ENCODE measurements at regions not wholly inside any gene's neighbourhood (a gene's known extent, or its start where the extent isn't known, plus 50 kb on each side); places are given as distances from the start of the nearest gene placed in this dataset.

DNA sequence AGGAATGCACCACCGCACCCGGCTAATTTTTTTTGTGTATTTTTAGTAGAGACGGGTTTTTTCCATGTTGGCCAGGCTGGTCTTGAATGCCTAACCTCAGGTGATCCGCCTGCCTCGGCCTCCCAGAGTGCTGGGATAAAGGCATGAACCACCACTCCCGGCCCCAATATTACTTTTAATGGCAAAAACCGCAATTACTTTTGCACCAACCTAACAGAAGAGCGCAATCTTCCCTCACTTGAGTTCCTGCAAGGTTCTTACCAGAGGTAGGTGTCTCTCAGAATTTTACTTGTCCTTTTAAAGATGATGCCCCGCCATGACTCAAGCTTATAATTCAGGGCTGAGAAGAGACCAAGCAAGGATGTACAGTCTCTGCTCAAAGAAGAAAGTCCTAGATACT, 1774.1 kb upstream of the PCDH20 start:
- TF ChIP-seq, protein P1, sequence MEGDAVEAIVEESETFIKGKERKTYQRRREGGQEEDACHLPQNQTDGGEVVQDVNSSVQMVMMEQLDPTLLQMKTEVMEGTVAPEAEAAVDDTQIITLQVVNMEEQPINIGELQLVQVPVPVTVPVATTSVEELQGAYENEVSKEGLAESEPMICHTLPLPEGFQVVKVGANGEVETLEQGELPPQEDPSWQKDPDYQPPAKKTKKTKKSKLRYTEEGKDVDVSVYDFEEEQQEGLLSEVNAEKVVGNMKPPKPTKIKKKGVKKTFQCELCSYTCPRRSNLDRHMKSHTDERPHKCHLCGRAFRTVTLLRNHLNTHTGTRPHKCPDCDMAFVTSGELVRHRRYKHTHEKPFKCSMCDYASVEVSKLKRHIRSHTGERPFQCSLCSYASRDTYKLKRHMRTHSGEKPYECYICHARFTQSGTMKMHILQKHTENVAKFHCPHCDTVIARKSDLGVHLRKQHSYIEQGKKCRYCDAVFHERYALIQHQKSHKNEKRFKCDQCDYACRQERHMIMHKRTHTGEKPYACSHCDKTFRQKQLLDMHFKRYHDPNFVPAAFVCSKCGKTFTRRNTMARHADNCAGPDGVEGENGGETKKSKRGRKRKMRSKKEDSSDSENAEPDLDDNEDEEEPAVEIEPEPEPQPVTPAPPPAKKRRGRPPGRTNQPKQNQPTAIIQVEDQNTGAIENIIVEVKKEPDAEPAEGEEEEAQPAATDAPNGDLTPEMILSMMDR (IDR thresholded peaks at IDR 0.05; ENCODE audit: insufficient read depth, missing control alignments) = no peak
- no peak for DNase-seq (ENCODE audit: insufficient read length, low spot score)
- no peak for FAIRE-seq

DNA sequence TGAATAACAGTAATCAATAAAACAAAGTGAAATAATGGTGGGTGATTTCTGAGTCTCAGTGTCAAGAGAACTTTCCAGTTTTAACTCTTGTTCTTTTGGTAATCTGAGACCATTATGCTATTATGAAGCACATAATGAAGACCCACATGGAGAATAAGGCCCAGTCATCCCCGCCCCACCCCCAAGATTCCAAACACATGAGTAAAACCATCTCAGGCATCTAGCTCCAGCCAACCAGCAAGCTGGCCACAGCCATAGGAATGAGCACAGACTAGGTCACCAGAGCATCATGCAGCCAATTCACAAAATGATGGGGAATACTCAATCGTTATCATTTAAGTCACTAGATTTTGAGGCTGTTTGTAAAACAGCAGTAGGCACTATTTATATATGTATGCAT, 1769.0 kb upstream of the PCDH20 start:
- DNase-seq (ENCODE audit: insufficient read length, low spot score) (no peak), FAIRE-seq (no peak)
- TF ChIP-seq, protein P1 (IDR thresholded peaks at IDR 0.05; ENCODE audit: insufficient read depth, missing control alignments) = no peak

DNA sequence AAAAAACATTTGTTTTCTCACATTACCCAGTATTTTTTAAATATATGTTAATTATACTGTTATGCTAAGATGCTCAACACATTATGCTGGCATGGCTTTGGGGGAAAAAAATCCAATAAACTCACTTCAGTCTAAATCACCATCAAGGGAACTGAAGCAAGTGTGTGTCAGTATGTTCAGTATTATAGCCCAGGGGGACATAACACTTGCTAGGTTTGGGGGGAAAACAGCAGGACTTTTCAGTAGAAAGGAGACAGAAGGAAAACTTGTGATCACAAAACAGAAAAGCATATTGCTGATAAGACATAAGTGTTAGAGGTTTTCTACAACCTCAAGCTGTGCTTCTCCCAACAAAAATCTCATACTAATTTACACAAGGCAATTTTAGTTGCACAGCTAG, 1759.9 kb upstream of the PCDH20 start:
- DNase-seq (ENCODE audit: insufficient read length, low spot score) (no peak), FAIRE-seq (no peak)
- TF ChIP-seq, protein P1 (IDR thresholded peaks at IDR 0.05; ENCODE audit: insufficient read depth, missing control alignments) = no peak

DNA sequence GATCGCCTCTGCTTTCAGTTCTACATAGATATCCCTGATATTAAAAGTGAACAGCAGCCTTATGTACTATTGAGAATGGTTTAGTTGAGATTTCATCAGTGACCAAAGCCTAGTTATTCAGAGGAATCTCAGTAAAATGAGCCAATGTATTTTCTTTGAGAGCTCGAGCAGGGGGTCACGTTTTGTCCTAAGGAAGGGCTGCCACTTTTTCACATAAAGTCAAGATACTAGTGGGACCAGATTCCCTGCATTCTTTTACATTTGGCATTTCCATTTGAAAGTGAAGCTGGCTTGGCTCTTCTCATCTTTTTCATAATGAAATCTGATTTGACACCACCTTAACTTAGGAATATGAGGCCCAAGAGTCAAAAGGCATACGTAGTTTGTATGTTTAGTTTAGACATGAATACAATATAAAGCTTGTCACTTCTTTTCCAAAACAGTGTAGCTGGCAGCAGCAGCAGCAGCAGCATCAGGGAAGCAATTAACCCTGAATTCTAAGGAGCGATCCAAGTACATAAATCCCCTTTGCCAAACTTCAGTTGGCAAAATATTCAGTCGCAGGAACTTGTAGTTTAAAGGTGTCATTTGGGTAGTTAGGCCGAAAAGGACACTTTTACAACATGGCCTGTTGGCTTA, 1752.2 kb upstream of the PCDH20 start:
- FAIRE-seq = no peak
- TF ChIP-seq, protein P1 (IDR thresholded peaks at IDR 0.05; ENCODE audit: insufficient read depth, missing control alignments) = no peak
- DNase-seq (ENCODE audit: insufficient read length, low spot score) = no peak

DNA sequence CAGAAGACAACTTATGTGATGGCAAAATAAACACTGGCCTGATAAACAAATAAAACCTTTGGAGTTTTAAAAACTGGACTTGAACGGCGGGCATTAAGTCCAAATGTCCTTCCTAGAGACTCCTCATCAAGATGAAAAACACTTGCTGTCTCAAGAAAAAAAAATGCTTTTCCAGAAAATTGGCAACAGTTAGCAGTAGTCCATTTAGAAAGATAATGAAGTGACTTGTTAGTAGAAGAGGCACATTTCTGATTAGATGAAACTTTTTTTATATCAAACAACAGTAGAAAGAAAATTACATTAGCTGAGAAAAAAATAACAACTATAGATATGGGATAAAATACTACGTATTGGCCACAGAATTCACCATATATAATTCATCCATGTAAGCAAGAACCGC, 1750.7 kb upstream of the PCDH20 start:
- TF ChIP-seq, protein P1 (IDR thresholded peaks at IDR 0.05; ENCODE audit: insufficient read depth, missing control alignments) = no peak
- FAIRE-seq = no peak
- no peak for DNase-seq (ENCODE audit: insufficient read length, low spot score)

DNA sequence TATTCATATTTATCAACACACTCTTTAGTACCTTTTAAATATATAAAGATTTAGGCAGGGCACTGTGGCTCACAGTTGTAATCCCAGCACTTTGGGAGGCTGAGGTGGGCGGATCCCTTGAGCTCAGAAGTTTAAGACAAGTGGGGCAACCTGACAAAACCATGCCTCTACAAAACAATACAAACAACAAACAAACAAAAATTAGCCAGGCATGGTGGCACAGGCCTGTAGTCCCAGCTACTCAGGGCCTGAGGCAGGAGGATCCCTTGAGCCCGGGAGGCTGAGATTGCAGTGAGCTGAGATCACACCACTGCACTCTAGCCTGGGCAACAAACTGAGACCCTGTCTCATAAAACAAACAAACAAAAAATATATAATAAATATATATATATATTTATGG, 1748.3 kb upstream of the PCDH20 start:
- TF ChIP-seq, protein P1 (IDR thresholded peaks at IDR 0.05; ENCODE audit: insufficient read depth, missing control alignments) = no peak
- FAIRE-seq = no peak
- no peak for DNase-seq (ENCODE audit: insufficient read length, low spot score)

DNA sequence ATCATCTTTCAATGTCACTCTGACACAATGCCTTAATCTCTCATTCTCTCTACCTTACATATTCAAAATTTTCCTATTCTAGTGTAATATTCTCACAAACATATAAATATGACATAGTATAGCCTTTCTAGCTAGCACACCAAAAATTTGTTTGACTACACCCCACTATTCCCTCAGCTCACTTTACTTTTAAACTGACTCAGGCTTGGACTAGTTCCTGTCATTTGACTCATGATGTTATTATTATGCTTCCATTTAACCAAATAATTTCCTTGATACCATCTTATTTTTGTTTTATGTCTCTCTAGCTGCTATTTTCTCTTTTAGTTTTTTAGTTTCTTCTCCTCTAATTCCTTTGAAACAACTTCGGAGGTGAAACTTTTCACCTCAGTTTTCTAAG, 1745.6 kb upstream of the PCDH20 start:
- DNase-seq (ENCODE audit: insufficient read length, low spot score) = no peak
- TF ChIP-seq, protein P1 (IDR thresholded peaks at IDR 0.05; ENCODE audit: insufficient read depth, missing control alignments) = no peak
- FAIRE-seq = no peak
